HCT116 (cell line): ENCODE measurements at regions not wholly inside any gene's neighbourhood (a gene's known extent, or its start where the extent isn't known, plus 50 kb on each side); places are given as distances from the start of the nearest gene placed in this dataset.

Source experiments
- CEBPB ChIP-seq: IDR thresholded peaks from 2 replicates; pipeline ENCODE4 v1.6.1; 2012; ENCODE audit warnings: low read depth
- EZH2 ChIP-seq: fragments of 200-600 bp; sonication (generic); IDR thresholded peaks from 2 replicates; pipeline ENCODE4 v1.6.1; 2017; ENCODE audit warnings: antibody characterized with exemption, mixed run types
- POLR2AphosphoS5 ChIP-seq: IDR thresholded peaks from 2 replicates; pipeline ENCODE4 v1.6.1; 2011; ENCODE audit warnings: mild to moderate bottlenecking, low read depth, low read length, moderate library complexity
- SP1 ChIP-seq: IDR thresholded peaks from 2 replicates; pipeline ENCODE4 v1.6.1; 2012; ENCODE audit warnings: low read depth
- TF ChIP-seq, protein P1 (sequence below), 3 experiments: fragments of 200-600 bp in 1 of 3; sonication (generic) in 1 of 3; IDR thresholded peaks in 2 of 3; conservative IDR thresholded peaks in 1 of 3; 2 replicates each; pipeline ENCODE4 v1.5.1; 2012 to 2017; ENCODE audit warnings: low read depth in 2 of 3, low read length in 2 of 3, antibody characterized with exemption in 1 of 3, borderline replicate concordance in 1 of 3, control low read depth in 1 of 3, mild to moderate bottlenecking in 1 of 3, mixed read lengths in 1 of 3, mixed run types in 1 of 3, moderate library complexity in 1 of 3; ENCODE audit not compliant: insufficient read depth in 1 of 3

DNA sequence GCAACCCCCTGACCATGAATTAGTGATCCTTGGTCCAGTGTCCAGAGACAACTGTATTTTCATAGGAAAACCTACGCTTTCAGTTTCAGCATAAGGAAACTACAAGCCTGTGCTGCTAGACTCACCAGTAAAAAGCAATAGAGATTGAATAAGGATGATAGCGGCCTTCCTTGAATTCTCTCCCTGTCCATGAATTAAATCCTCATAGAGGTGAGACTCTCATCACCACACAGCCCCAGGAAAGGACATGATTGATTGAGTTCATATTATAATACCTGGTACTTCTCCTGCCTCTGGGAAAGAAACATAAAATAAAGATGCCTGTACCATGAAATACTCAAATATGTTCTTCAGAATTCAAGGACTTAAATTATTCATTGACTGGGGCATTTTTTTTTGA is 146.3 kb upstream of the SPOPL start:
- TF ChIP-seq EZH2 (no peak), CEBPB (no peak), SP1 (no peak), POLR2AphosphoS5 (no peak)
- TF ChIP-seq, protein P1, sequence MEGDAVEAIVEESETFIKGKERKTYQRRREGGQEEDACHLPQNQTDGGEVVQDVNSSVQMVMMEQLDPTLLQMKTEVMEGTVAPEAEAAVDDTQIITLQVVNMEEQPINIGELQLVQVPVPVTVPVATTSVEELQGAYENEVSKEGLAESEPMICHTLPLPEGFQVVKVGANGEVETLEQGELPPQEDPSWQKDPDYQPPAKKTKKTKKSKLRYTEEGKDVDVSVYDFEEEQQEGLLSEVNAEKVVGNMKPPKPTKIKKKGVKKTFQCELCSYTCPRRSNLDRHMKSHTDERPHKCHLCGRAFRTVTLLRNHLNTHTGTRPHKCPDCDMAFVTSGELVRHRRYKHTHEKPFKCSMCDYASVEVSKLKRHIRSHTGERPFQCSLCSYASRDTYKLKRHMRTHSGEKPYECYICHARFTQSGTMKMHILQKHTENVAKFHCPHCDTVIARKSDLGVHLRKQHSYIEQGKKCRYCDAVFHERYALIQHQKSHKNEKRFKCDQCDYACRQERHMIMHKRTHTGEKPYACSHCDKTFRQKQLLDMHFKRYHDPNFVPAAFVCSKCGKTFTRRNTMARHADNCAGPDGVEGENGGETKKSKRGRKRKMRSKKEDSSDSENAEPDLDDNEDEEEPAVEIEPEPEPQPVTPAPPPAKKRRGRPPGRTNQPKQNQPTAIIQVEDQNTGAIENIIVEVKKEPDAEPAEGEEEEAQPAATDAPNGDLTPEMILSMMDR (IDR thresholded peaks at IDR 0.05 in 2 of 3, conservative IDR thresholded peaks at IDR 0.05 in 1 of 3; ENCODE audit: borderline replicate concordance in 1 of 3, insufficient read depth in 1 of 3, low read depth in 2 of 3, low read length in 2 of 3), result no peak
